A549 (cell line): ENCODE measurements at regions not wholly inside any gene's neighbourhood (a gene's known extent, or its start where the extent isn't known, plus 50 kb on each side); places are given as distances from the start of the nearest gene placed in this dataset.

Experiments used
- ATAC-seq, 2 experiments: fragments of 200-7000 bp in 1 of 2; fragments of >200 bp in 1 of 2; cut with Nextera tagmentation in 1 of 2; cut with Tn5 transposase in 1 of 2; 3 replicates each; pipeline versions ENCODE4 v1.8.0 to v1.9.1; 2018 to 2020; ENCODE audit warnings: mild to moderate bottlenecking in 1 of 2, moderate library complexity in 1 of 2
- CTCF ChIA-PET: fragments of 300-600 bp; sonication (Branson Sonifier 250); formaldehyde crosslinking; extraction: SDS; loops from one replicate; lab custom pipeline; 2021; ENCODE audit warnings: antibody characterized with exemption, inconsistent platforms; lab: Yijun Ruan, JAX
- POLR2A ChIA-PET: fragments of 350-600 bp; formaldehyde crosslinking; extraction: SDS; loops from one replicate; lab custom pipeline; 2021; ENCODE audit warnings: antibody characterized with exemption, inconsistent platforms; lab: Yijun Ruan, JAX
- DNase-seq, 2 experiments: peaks; one replicate each; pipeline versions ENCODE4 v3.0.0 to v3.0.0-alpha.2; 2011 to 2016; ENCODE audit warnings: low read depth in 1 of 2, low spot score in 1 of 2
- FAIRE-seq: peaks from 2 replicates; lab custom pipeline; 2011; peaks lifted over from hg19 to GRCh38; lab: Jason Lieb, UNC
- H3K27ac ChIP-seq, 2 experiments: fragments of >200 bp; sonication (Bioruptor Twin); formaldehyde crosslinking; 3 replicates each; pipeline ENCODE4 v1.5.1; 2016 to 2017
- H3K4me1 ChIP-seq: fragments of >200 bp; sonication (Bioruptor Twin); formaldehyde crosslinking; 3 replicates; pipeline ENCODE4 v1.6.1; 2016
- H3K4me2 ChIP-seq: fragments of >200 bp; sonication (Bioruptor Twin); formaldehyde crosslinking; 3 replicates; pipeline ENCODE4 v1.6.1; 2016
- H3K4me3 ChIP-seq: fragments of >200 bp; sonication (Bioruptor Twin); formaldehyde crosslinking; 3 replicates; pipeline ENCODE4 v1.5.1; 2016
- H3K9me3 ChIP-seq: fragments of >200 bp; sonication (Bioruptor Twin); formaldehyde crosslinking; 3 replicates; pipeline ENCODE4 v1.6.1; 2016
- CBX8 ChIP-seq: fragments of 200-600 bp; sonication (generic); IDR thresholded peaks from 2 replicates; pipeline ENCODE4 v1.6.1; 2016
- EP300 ChIP-seq, 2 experiments: fragments of >200 bp; sonication (Bioruptor Twin); formaldehyde crosslinking; IDR thresholded peaks; 2 replicates in 1 of 2; 3 replicates in 1 of 2; pipeline ENCODE4 v1.6.1; 2016 to 2017
- GATA3 ChIP-seq: IDR thresholded peaks from 2 replicates; pipeline ENCODE4 v1.6.1; 2012; ENCODE audit warnings: borderline replicate concordance
- HOXA7 ChIP-seq: fragments of 250-450 bp; sonication (Bioruptor Pico); IDR thresholded peaks from 2 replicates; pipeline ENCODE4 v1.5.0; 2020; ENCODE audit warnings: mild to moderate bottlenecking, moderate library complexity
- KDM5A ChIP-seq: fragments of 200-600 bp; sonication (generic); IDR thresholded peaks from 2 replicates; pipeline ENCODE4 v1.6.1; 2016; ENCODE audit warnings: antibody characterized with exemption, mild to moderate bottlenecking
- MAFK ChIP-seq: fragments of 450-650 bp; IDR thresholded peaks from 2 replicates; pipeline ENCODE4 v1.6.1; 2014; ENCODE audit not compliant: partially characterized antibody
- NPAS2 ChIP-seq: fragments of 250-450 bp; sonication (Bioruptor Pico); IDR thresholded peaks from 2 replicates; pipeline ENCODE4 v1.8.0; 2022; ENCODE audit warnings: mild to moderate bottlenecking, moderate library complexity, borderline replicate concordance
- POLR2A ChIP-seq: IDR thresholded peaks from 2 replicates; pipeline ENCODE4 v1.6.1; 2012; ENCODE audit warnings: mild to moderate bottlenecking, low read length
- RCOR1 ChIP-seq: fragments of 150-350 bp; IDR thresholded peaks from 2 replicates; pipeline ENCODE4 v1.6.1; 2014; ENCODE audit warnings: antibody characterized with exemption, low read length, low read depth
- SMC3 ChIP-seq: fragments of >200 bp; sonication (Bioruptor Twin); formaldehyde crosslinking; IDR thresholded peaks from 3 replicates; pipeline ENCODE4 v1.6.1; 2018; ENCODE audit warnings: inconsistent platforms
- SREBF2 ChIP-seq: fragments of 450-650 bp; IDR thresholded peaks from 2 replicates; pipeline ENCODE4 v1.6.1; 2014; ENCODE audit warnings: mild to moderate bottlenecking, moderate library complexity
- ZFP36 ChIP-seq: fragments of 450-650 bp; IDR thresholded peaks from 2 replicates; pipeline ENCODE4 v1.6.1; 2014; ENCODE audit warnings: borderline replicate concordance; ENCODE audit not compliant: partially characterized antibody
- ZNF302 ChIP-seq: fragments of 250-450 bp; sonication (Bioruptor Pico); IDR thresholded peaks from 2 replicates; pipeline ENCODE4 v1.9.0; 2021; ENCODE audit warnings: inconsistent platforms, mild to moderate bottlenecking, moderate library complexity
- WGBS: methylation state at CpG from one replicate; pipeline ENCODE4 v1.1.6; 2017; ENCODE audit errors: missing lambda C conversion rate; 5-methylcytosine and 5-hydroxymethylcytosine counted together
- TF ChIP-seq, protein P1 (sequence below): fragments of >200 bp; sonication (Bioruptor Twin); formaldehyde crosslinking; IDR thresholded peaks from 3 replicates; pipeline ENCODE4 v1.5.1; 2016
- TF ChIP-seq, protein P2 (sequence below): fragments of >200 bp; sonication (Bioruptor Twin); formaldehyde crosslinking; IDR thresholded peaks from 3 replicates; pipeline ENCODE4 v1.6.1; 2016
- TF ChIP-seq, protein P3 (sequence below): IDR thresholded peaks from 2 replicates; pipeline ENCODE4 v1.6.1; 2012; ENCODE audit warnings: low read depth, borderline replicate concordance

DNA sequence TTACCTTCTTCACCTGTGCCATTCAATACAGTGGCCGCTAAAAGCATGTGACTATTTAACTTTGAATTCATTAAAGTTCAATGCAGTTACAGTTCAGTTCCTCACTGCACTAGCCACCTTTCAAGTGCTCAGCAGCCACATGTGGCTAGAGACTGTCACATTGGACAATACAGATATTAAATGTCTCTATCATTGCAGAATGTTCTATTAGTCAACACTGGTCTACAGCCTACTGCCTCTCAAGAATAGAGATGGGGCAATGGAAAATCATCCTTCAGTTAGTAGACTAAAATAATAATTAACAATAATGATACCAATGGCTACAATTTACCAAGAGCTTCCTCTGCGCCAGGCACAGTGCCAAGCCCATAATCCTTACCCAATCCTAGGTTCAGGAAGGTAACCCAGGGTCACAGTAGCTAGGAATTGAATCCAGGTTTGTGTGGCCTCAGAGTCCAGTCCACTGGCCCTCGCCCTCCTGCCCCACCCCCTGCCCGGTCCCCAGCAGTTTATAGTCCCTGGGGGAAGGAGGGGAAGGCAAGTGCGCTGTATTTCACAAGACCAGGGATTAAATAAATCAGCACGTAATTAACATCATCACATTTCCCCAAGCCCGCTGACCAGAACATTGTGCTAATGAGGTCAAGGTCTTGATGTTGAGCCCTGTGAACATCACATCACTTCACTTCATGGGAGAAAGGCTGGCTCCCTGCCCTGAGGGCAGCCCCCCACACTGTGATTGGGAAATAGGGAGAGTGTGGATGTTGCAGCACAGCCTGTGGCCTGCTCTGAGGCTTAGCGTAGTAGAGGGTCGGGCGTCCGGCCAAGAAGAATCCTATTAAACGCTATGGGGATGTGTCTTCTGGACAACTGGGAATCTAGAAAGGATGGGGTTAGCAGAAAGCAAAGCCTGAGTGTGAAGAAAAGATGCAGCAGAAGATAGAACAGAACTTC is 147.2 kb downstream of the VEGFA start:
- Histone ChIP-seq H3K4me2 (no peak overlapping the region), H3K27ac (peak overlapping the region; percentile 39 to 57; a peak in 4 of 6 replicates), H3K4me1 (peaks cover 42% of the 10 kb centered on the region), H3K4me3 (no peak overlapping the region), H3K9me3 (no peaks in the 10 kb centered on the region)
- ATAC-seq, result no peak
- CTCF ChIA-PET, result interaction anchor here (1.2 to 2.4 kb wide), 2 partner anchors 16 to 37 kb away, joined by 3 to 5 read pairs; no protein-coding TSS in a partner anchor
- 87% methylated on average over 12 of the region's 12 CpGs for WGBS
- TF ChIP-seq ZFP36 (no peak), SREBF2 (no peak), MAFK (no peak), CBX8 (no peak), KDM5A (no peak)
- TF ChIP-seq, protein P1, sequence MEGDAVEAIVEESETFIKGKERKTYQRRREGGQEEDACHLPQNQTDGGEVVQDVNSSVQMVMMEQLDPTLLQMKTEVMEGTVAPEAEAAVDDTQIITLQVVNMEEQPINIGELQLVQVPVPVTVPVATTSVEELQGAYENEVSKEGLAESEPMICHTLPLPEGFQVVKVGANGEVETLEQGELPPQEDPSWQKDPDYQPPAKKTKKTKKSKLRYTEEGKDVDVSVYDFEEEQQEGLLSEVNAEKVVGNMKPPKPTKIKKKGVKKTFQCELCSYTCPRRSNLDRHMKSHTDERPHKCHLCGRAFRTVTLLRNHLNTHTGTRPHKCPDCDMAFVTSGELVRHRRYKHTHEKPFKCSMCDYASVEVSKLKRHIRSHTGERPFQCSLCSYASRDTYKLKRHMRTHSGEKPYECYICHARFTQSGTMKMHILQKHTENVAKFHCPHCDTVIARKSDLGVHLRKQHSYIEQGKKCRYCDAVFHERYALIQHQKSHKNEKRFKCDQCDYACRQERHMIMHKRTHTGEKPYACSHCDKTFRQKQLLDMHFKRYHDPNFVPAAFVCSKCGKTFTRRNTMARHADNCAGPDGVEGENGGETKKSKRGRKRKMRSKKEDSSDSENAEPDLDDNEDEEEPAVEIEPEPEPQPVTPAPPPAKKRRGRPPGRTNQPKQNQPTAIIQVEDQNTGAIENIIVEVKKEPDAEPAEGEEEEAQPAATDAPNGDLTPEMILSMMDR, result no peak
- TF ChIP-seq, protein P2, sequence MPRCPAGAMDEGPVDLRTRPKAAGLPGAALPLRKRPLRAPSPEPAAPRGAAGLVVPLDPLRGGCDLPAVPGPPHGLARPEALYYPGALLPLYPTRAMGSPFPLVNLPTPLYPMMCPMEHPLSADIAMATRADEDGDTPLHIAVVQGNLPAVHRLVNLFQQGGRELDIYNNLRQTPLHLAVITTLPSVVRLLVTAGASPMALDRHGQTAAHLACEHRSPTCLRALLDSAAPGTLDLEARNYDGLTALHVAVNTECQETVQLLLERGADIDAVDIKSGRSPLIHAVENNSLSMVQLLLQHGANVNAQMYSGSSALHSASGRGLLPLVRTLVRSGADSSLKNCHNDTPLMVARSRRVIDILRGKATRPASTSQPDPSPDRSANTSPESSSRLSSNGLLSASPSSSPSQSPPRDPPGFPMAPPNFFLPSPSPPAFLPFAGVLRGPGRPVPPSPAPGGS, result no peak
- no peak for DNase-seq
- FAIRE-seq, result no peak
- POLR2A ChIA-PET, result no interaction called here

DNA sequence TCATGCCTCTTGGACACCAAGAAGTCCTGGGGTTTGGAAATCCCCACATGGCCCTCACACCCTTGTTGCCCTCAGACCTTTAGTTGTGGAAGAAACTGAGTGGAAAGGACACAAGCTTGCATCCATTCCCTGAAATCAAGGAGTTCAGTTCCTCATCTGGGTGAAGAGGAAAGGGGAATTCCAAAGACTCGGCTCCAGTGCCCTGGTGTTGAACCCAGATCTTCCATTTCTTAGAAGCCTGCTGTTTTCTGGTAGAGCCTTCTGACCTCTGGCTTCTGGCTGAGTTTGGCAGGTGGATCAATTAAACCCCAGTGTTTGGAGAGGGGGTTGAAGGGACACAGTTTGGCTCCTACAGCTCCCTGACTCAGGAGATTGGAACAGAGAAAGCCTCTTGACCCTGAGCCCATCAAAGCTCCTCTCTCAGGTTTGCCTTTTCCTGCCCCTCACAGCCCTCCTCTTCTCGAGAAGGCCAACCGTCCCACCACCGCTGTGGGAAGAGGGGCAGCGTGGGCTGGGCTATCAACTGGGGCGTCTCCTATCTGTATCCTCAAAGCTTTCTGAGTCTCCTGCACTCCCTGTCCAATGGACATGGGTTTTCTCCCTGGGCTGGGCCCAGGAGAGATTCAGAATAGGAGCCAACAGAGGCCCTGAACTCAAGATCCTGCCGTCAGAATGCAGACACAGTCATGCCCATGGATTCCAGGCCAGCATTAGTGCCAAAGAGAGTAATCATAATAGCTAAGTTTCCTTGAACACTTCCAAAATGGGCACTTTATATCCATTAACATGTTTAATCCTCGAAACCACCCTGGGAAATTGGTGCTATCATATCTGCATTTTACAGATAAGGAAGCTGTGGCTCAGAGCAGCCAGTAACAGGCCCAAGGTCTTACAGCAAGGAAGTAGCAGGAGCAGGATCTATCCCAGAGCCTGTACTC is 146.2 kb downstream of the VEGFA start:
- DNase-seq, result no peak
- Histone ChIP-seq H3K4me2 (no peak overlapping the region), H3K9me3 (no peaks in the 10 kb centered on the region), H3K4me1 (peaks cover 51% of the 10 kb centered on the region), H3K27ac (peak overlapping the region; percentile 4 to 57; a peak in 5 of 6 replicates), H3K4me3 (no peak overlapping the region)
- CTCF ChIA-PET, result interaction anchor here (0.6 to 2.4 kb wide), 4 partner anchors 8 to 38 kb away, joined by 3 to 5 read pairs (median 4); no protein-coding TSS in a partner anchor
- no peak for TF ChIP-seq GATA3
- no peak for TF ChIP-seq EP300 (IDR thresholded peaks at IDR 0.05)
- no peak for TF ChIP-seq NPAS2
- TF ChIP-seq ZNF302, result no peak
- TF ChIP-seq, protein P3, sequence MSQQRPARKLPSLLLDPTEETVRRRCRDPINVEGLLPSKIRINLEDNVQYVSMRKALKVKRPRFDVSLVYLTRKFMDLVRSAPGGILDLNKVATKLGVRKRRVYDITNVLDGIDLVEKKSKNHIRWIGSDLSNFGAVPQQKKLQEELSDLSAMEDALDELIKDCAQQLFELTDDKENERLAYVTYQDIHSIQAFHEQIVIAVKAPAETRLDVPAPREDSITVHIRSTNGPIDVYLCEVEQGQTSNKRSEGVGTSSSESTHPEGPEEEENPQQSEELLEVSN, result no peak
- no peak for TF ChIP-seq POLR2A
- TF ChIP-seq RCOR1, result no peak
- TF ChIP-seq, protein P2, result no peak
- TF ChIP-seq, protein P1, result no peak
- TF ChIP-seq SMC3, result no peak
- TF ChIP-seq HOXA7, result no peak
- ATAC-seq, result no peak; a peak in 1 of 6 replicates
- POLR2A ChIA-PET, result no interaction called here
- 79% methylated on average over 8 of the region's 8 CpGs for WGBS
- FAIRE-seq, result no peak
